Neural crest cell (in vitro differentiated cells): ENCODE measurements at regions not wholly inside any gene's neighbourhood (a gene's known extent, or its start where the extent isn't known, plus 50 kb on each side); places are given as distances from the start of the nearest gene placed in this dataset.

ENCODE experiments used
- DNase-seq: peaks from one replicate; pipeline ENCODE4 v3.0.0; 2021; ENCODE audit warnings: low read depth, mixed read lengths, low spot score
- H3K27ac Mint-ChIP-seq: one replicate; pipeline ENCODE4 v1.8.0; 2021; ENCODE audit warnings: mild to moderate bottlenecking, mixed read lengths; ENCODE audit not compliant: unreplicated experiment
- H3K27me3 Mint-ChIP-seq: 2 replicates; pipeline ENCODE4 v1.8.0; 2021; ENCODE audit warnings: low read depth, mild to moderate bottlenecking, mixed read lengths
- H3K36me3 Mint-ChIP-seq: 2 replicates; pipeline ENCODE4 v1.8.0; 2021; ENCODE audit warnings: low read depth, mild to moderate bottlenecking, mixed read lengths
- H3K4me1 Mint-ChIP-seq: 2 replicates; pipeline ENCODE4 v1.8.0; 2021; ENCODE audit warnings: mixed read lengths
- H3K4me3 Mint-ChIP-seq: one replicate; pipeline ENCODE4 v1.8.0; 2021; ENCODE audit warnings: mild to moderate bottlenecking, mixed read lengths
- H3K9me3 Mint-ChIP-seq: 2 replicates; pipeline ENCODE4 v1.8.0; 2021; ENCODE audit warnings: mixed read lengths
- TF ChIP-seq, protein P1 (sequence below): fragments of 200-600 bp; sonication (generic); conservative IDR thresholded peaks from 2 replicates; pipeline ENCODE4 v1.5.0; 2021; ENCODE audit warnings: antibody characterized with exemption, mild to moderate bottlenecking

DNA sequence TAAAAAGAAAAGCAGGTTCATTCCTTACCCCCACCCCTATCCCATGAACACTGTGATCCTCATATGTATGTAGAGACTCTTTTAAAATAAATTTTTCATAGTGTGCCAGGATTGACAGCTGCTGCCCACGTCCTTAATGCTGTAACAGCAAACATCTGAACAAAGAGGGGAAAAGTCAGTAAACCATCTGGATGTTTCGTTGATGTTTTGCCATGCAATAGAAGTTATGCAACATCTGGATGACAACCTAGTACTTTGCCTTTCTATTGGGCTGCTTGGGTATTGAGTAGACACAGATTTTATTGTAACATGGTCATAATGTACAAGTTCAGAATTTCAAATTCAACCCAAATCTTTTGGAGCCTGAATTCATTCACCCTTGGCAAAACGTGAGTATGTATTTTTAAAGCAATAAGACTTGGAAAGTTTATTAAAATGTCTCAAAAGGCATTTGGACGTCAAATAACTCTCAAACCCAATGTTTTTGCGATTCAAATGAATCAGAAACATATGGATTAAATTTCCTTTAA, 500.3 kb downstream of the DHX35 start:
- no peaks in the 10 kb centered on the region for H3K9me3 Mint-ChIP-seq
- no peaks in the 10 kb centered on the region for H3K4me1 Mint-ChIP-seq
- no peak overlapping the region for H3K27ac Mint-ChIP-seq
- TF ChIP-seq, protein P1, sequence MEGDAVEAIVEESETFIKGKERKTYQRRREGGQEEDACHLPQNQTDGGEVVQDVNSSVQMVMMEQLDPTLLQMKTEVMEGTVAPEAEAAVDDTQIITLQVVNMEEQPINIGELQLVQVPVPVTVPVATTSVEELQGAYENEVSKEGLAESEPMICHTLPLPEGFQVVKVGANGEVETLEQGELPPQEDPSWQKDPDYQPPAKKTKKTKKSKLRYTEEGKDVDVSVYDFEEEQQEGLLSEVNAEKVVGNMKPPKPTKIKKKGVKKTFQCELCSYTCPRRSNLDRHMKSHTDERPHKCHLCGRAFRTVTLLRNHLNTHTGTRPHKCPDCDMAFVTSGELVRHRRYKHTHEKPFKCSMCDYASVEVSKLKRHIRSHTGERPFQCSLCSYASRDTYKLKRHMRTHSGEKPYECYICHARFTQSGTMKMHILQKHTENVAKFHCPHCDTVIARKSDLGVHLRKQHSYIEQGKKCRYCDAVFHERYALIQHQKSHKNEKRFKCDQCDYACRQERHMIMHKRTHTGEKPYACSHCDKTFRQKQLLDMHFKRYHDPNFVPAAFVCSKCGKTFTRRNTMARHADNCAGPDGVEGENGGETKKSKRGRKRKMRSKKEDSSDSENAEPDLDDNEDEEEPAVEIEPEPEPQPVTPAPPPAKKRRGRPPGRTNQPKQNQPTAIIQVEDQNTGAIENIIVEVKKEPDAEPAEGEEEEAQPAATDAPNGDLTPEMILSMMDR = no peak
- H3K27me3 Mint-ChIP-seq = no peaks in the 10 kb centered on the region
- no peaks in the 10 kb centered on the region for H3K36me3 Mint-ChIP-seq
- no peak overlapping the region for H3K4me3 Mint-ChIP-seq
- DNase-seq = no peak

DNA sequence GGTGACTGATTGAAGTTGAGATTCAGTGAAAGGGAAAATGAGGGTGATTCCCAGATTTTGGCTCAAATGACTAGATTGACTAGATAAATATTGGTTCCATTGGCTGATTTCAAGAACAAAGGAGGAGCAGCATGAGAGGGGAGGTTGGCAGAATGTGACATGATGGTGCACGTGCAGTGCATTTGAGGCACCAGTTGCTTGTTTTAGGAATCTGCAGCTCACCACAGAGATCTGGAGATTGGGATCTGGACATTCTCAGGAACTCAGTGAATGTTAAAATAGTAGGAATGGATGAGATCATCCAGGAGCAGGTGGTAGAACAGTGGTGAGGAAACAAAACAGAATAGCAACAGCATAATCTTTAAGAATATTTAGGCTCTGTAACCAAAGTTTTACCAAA, 496.3 kb downstream of the DHX35 start:
- Mint-ChIP-seq H3K36me3 (no peaks in the 10 kb centered on the region), H3K4me3 (no peak overlapping the region), H3K27ac (no peak overlapping the region), H3K27me3 (no peaks in the 10 kb centered on the region), H3K9me3 (no peaks in the 10 kb centered on the region), H3K4me1 (peaks cover 24% of the 10 kb centered on the region)
- DNase-seq = no peak
- TF ChIP-seq, protein P1 = no peak

DNA sequence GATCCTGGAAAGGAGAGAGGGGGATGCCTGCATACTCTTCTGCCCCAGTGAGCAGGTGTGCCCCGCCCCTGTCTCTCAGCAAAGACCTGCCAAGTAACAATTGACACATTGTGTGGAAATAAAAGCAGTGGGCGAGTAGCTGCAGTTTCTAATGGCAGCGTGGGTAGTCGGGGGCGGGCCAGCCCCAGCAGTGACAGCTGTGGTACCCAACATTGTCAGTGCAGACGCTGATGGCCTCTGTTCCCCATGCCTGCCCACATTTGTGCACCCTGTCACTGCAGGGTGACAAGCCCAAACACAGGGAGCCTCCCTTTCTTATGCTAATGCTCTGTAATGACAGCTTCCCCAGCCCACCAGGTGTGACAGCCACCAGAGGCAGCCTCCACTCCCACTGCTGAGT, 491.7 kb downstream of the DHX35 start:
- DNase-seq = peak; percentile 2

DNA sequence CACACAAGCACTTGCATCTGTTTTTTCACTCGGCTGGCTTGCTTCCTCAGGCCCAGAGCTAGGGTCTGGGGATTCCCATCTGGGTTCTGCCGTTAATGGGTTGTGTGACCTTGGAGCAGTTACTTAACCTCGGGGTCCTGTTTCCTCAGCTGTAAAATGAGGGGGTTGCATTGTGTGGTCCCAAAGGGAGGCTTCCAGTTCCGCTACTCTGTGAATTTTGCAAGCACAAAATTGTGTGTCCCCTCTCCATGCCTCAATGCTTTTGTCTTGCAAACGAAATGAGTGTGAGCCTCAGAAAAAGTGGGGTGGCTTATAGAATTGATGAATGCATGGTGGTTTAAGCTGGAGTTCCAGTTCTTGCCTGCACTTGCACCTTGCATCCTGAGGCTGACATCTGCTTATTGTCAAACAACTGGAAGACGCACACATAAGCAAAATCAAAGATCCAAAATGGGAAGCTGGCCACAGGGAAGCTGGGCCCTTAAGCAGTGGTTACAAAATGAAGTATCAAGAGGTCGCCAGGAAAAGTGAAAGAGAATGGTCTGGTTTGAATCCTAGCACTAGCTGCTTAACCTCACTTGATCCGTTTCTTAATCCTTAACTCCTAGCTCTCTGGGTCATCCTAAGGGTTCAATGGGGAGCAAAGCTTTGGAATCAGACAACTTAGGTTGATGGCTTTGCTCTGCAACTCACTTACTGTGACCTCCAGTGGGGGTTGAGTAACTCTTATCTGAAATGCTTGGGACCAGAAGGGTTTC, 490.6 kb downstream of the DHX35 start:
- no peaks in the 10 kb centered on the region for H3K27me3 Mint-ChIP-seq
- no peaks in the 10 kb centered on the region for H3K36me3 Mint-ChIP-seq
- H3K27ac Mint-ChIP-seq = no peak overlapping the region
- H3K9me3 Mint-ChIP-seq = no peaks in the 10 kb centered on the region
- H3K4me1 Mint-ChIP-seq = peaks cover 25% of the 10 kb centered on the region
- TF ChIP-seq, protein P1 = no peak
- H3K4me3 Mint-ChIP-seq = no peak overlapping the region
- no peak for DNase-seq

More for the DNA sequence above, 491.7 kb downstream of the DHX35 start:
- peaks cover 25% of the 10 kb centered on the region for H3K4me1 Mint-ChIP-seq
- H3K9me3 Mint-ChIP-seq = no peaks in the 10 kb centered on the region
- H3K27ac Mint-ChIP-seq = no peak overlapping the region
- TF ChIP-seq, protein P1 = no peak
- no peak overlapping the region for H3K4me3 Mint-ChIP-seq
- H3K27me3 Mint-ChIP-seq = no peaks in the 10 kb centered on the region
- H3K36me3 Mint-ChIP-seq = no peaks in the 10 kb centered on the region

DNA sequence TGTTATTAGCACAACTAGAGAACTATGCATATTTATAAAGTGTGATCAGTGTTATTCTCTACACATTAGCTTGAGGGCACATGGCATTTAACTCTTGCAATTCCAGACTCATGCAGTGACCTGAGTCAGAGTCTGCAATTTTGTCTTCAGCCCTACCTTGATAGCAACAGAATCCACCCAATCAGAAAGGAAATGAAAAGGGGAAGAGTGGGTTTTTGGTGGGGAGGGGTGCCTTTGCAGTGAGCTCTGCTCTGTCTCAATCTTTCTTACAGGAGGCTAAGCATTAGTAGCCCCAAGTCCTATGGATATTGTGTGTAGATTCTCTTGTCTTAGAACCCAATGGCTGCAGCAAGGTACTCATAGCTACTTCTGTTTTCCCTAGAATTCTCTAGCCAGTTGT, 489.2 kb downstream of the DHX35 start:
- TF ChIP-seq, protein P1 = no peak
- Mint-ChIP-seq H3K27ac (no peak overlapping the region), H3K4me3 (no peak overlapping the region), H3K36me3 (no peaks in the 10 kb centered on the region), H3K4me1 (peaks cover 24% of the 10 kb centered on the region), H3K9me3 (no peaks in the 10 kb centered on the region), H3K27me3 (no peaks in the 10 kb centered on the region)
- DNase-seq = no peak
